H1 (cell line): ENCODE measurements at regions not wholly inside any gene's neighbourhood (a gene's known extent, or its start where the extent isn't known, plus 50 kb on each side); places are given as distances from the start of the nearest gene placed in this dataset.

Experiments
- CEBPB ChIP-seq: IDR thresholded peaks from 2 replicates; pipeline ENCODE4 v1.6.1; 2012; ENCODE audit warnings: low read depth, low read length
- CREB1 ChIP-seq: IDR thresholded peaks from 2 replicates; pipeline ENCODE4 v1.6.1; 2012; ENCODE audit warnings: inconsistent platforms
- CTCF ChIP-seq, 3 experiments: IDR thresholded peaks; 1 replicate in 2 of 3; 2 replicates in 1 of 3; pipeline versions ENCODE4 v1.5.1 to v1.6.1; 2011; ENCODE audit warnings: low read length in 3 of 3, mild to moderate bottlenecking in 3 of 3, inconsistent platforms in 2 of 3, low read depth in 1 of 3, moderate library complexity in 1 of 3; ENCODE audit not compliant: insufficient read depth in 1 of 3; ENCODE audit errors: control extremely low read depth in 1 of 3
- EZH2 ChIP-seq: fragments of 200-600 bp; sonication (generic); IDR thresholded peaks from 2 replicates; pipeline ENCODE4 v1.7.1; 2012; ENCODE audit warnings: low read depth, mild to moderate bottlenecking, moderate library complexity, low read length, inconsistent platforms; ENCODE audit not compliant: severe bottlenecking
- FOSL1 ChIP-seq: IDR thresholded peaks from 2 replicates; pipeline ENCODE4 v1.6.1; 2011; ENCODE audit warnings: mild to moderate bottlenecking, low read depth, low read length, moderate library complexity; ENCODE audit not compliant: insufficient read depth
- HDAC2 ChIP-seq, 2 experiments: fragments of 300-600 bp in 1 of 2; sonication (generic) in 1 of 2; IDR thresholded peaks; 2 replicates each; pipeline ENCODE4 v1.6.1; 2011 to 2012; ENCODE audit warnings: low read depth in 2 of 2, low read length in 2 of 2, mild to moderate bottlenecking in 2 of 2, moderate library complexity in 2 of 2, borderline replicate concordance in 1 of 2, inconsistent platforms in 1 of 2
- MAX ChIP-seq: IDR thresholded peaks from 2 replicates; pipeline ENCODE4 v1.6.1; 2012; ENCODE audit warnings: inconsistent platforms
- NRF1 ChIP-seq: IDR thresholded peaks from 2 replicates; pipeline ENCODE4 v1.6.1; 2011; ENCODE audit warnings: mild to moderate bottlenecking, low read depth, low read length, improper control_type of control experiment
- POLR2A ChIP-seq, 2 experiments: IDR thresholded peaks; 1 replicate in 1 of 2; 2 replicates in 1 of 2; pipeline ENCODE4 v1.6.1; 2011; ENCODE audit warnings: low read depth in 2 of 2, low read length in 2 of 2, mild to moderate bottlenecking in 2 of 2; ENCODE audit errors: control extremely low read depth in 1 of 2
- POLR2AphosphoS5 ChIP-seq: IDR thresholded peaks from 2 replicates; pipeline ENCODE4 v1.6.1; 2011; ENCODE audit warnings: low read depth, low read length
- SIN3A ChIP-seq, 2 experiments: IDR thresholded peaks in 1 of 2; conservative IDR thresholded peaks in 1 of 2; 2 replicates each; pipeline ENCODE4 v1.6.1; 2011 to 2012; ENCODE audit warnings: low read length in 2 of 2, improper control_type of control experiment in 1 of 2, low read depth in 1 of 2, mild to moderate bottlenecking in 1 of 2
- SRF ChIP-seq: IDR thresholded peaks from 2 replicates; pipeline ENCODE4 v1.6.1; 2011; ENCODE audit warnings: mild to moderate bottlenecking, low read depth, low read length, moderate library complexity
- SUZ12 ChIP-seq: fragments of 200-600 bp; sonication (generic); IDR thresholded peaks from 2 replicates; pipeline ENCODE4 v1.6.1; 2012; ENCODE audit warnings: mild to moderate bottlenecking, inconsistent platforms, low read length, moderate library complexity, mixed read lengths
- ZNF274 ChIP-seq: IDR thresholded peaks from 2 replicates; pipeline ENCODE4 v1.7.0; 2012; ENCODE audit warnings: low read length, borderline replicate concordance; ENCODE audit errors: extremely low read depth

- TF ChIP-seq CTCF (IDR thresholded peaks at IDR 0.05; ENCODE audit: control extremely low read depth in 1 of 3, insufficient read depth in 1 of 3, low read depth in 1 of 3, low read length in 3 of 3) = no peak
- TF ChIP-seq FOSL1 = no peak
- TF ChIP-seq EZH2 = no peak
- TF ChIP-seq HDAC2 (IDR thresholded peaks at IDR 0.05; ENCODE audit: borderline replicate concordance in 1 of 2, low read depth in 2 of 2, low read length in 2 of 2) = no peak
- TF ChIP-seq POLR2AphosphoS5 = no peak
- TF ChIP-seq SRF = no peak
- TF ChIP-seq POLR2A (IDR thresholded peaks at IDR 0.05; ENCODE audit: control extremely low read depth in 1 of 2, low read depth in 2 of 2, low read length in 2 of 2) = no peak
- no peak for TF ChIP-seq CREB1
- TF ChIP-seq NRF1 = no peak
- no peak for TF ChIP-seq ZNF274
- TF ChIP-seq SUZ12 = no peak
- no peak for TF ChIP-seq CEBPB
- TF ChIP-seq MAX = no peak
- no peak for TF ChIP-seq SIN3A (conservative IDR thresholded peaks at IDR 0.05 in 1 of 2, IDR thresholded peaks at IDR 0.05 in 1 of 2; ENCODE audit: low read depth in 1 of 2, low read length in 2 of 2)
Observed at GRCh38 chr16:54488729-54489128, 202.1 kb upstream of the IRX3 start.
